ENCODE measurements at regions not wholly inside any gene's neighbourhood (a gene's known extent, or its start where the extent isn't known, plus 50 kb on each side); places are given as distances from the start of the nearest gene placed in this dataset.

DNA sequence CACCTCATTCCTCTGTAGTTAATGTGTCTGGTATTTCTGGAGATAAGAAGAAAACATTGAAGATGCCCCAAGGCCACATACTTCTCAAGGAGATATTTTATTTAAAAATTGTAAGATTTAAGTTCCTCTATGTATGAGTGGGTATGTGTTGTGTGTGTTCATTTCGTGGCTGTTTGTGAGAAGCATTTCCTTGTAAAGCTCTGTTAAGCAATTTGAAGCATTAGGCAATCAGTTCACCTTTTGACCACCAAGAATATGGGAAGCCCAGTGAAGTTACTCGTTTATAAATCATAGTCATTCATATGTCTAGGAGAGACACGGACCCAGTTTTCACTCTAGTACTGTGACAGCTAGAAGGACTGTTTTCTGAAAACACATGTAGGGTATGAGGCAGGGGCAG, 717.6 kb upstream of the MAP3K7 start:
- DNase-seq = no peak

DNA sequence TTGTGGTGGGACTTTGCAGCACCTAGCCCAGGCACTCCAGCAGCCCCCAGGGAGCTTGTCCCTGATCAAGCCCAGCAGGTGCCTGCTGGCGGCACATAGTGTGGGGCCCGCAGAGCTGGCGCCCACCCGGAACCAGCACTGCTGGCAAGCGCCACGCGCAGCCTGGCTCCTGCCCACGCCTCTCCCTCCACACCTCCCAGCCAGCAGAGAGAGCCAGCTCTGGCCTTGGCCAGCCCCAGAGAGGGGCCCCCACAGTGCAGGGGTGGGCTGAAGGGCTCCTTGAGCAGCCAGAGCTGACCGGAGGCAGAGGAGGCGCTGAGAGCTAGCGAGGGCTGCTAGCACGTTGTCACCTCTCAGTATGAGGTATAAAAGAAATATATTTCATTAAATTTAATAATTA, 716.5 kb upstream of the MAP3K7 start:
- DNase-seq = no peak

DNA sequence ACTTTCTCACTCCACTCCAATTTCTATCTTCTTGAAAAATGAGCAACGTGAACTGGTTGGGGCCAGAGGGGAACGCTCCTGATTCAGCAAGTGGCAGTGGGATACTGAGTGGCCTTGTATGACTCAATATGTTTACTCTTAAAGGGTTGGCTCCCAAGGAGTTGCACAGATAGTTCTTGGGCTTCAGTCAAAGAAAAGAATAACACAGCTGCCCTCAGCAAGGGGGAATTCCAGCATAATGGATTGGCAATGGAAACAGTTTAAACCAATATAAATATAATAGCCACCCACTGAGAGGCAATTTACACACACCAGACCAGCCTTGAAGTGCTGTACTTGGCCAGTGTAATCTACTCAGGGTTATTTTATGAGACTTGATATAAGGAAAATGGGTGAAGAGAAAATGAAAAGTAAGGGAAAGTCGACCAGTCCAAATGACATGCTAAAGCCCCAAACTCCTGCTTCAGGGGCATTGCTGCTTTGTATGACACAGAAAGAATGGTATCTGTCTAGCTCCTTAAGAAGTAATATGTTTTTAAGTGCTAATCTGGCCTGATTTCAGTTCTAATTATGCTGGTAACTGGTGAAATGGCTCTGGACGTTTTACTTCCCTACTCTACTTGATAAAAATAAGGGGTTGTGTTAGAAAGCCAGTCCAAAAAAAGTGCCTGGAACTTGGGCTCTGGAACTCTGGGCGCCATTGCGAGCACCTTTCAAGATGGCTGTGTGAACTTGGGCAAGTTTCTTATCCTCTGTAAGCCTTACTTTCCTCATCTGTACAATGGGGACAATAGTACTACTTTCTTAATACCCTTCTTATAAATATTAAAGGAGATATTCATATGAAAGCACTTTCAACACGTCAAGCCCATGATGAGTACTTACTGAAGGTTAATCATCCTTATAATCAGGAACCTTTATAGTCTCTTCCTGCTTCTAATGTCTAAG, 712.9 kb upstream of the MAP3K7 start:
- peak; percentile 19 for DNase-seq

DNA sequence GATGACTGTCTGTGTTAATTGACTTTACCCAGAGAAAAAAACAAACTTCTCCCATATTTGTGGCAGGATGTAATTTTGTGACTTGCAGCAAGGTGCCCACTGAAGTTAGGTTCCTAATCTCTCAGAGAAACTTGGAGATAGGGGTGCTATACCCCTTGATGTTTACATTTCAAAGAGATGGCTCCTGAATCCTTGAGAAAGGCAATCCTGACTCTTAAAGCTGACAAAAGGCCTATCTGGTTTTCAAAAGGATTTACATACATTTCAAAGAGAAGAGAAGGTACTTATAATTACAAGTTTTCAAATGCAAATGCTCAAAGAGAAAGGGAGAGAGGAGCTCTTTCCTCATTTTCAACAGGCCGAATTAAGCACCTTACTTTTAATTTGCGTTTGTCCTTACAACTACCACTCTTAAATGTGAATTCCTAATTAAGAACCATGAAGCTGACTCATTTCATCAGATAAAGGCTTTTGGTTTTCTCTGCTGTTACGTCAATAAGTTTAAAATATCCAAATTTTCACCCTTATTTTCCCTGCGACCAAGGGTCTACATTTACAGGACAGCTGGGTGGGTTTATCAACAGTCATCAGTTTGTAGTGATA, 711.8 kb upstream of the MAP3K7 start:
- no peak for DNase-seq

DNA sequence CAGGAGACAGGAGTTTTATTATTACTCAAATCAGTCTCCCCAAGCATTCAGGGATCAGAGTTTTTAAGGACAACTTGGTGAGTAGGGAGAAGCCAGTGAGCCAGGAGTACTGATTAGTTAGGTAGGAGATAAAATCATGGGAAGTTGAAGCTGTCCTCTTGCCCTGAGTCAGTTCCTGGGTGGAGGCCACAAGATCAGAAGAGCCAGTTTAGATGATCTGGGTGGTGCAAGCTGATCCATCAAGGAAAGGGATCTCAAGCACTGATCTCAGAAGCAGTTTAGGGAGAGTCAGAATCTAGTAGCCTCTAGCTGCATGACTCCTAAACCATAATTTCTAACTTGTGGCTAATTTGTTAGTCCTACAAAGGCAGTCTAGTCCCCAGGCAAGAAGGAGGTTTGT, 706.5 kb upstream of the MAP3K7 start:
- DNase-seq = no peak

DNA sequence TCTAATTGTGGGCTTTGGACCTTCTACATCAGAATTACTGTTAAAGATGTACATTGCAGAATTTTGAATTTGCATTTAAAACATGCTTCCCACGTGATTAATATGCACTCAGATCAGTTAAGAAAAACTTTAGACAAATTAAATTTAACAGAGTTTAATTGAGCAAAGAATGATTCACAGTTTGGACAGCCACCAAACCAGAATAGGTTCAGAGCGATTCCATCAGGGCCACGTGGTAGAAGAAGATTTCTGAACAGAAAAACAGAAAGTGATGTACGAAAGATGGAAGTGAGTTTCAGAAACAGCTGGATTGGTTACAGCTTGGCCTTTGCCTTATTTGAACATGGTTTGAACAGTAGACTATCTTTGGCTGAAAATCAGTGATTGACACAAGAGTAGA, 704.2 kb upstream of the MAP3K7 start:
- no peak for DNase-seq

DNA sequence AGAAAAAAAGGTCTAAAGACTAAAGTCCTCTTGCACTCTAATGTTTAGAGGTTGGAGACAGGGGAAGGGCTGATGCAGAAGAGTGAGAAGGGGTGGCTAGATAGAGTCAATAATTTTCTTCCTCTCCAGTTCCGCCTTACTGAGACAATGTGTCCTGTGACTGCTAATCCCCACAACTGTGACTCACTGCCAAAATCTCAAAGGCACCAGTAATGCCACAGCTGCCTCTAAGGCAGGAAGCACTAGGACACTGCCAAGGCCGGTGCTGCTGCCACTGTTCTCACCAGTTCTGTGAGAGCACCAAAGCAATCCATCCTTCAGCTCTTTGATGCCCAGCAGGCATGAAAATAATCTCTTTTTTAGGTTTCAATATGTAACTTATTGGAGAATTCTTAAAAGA, 701.9 kb upstream of the MAP3K7 start:
- no peak for DNase-seq

DNA sequence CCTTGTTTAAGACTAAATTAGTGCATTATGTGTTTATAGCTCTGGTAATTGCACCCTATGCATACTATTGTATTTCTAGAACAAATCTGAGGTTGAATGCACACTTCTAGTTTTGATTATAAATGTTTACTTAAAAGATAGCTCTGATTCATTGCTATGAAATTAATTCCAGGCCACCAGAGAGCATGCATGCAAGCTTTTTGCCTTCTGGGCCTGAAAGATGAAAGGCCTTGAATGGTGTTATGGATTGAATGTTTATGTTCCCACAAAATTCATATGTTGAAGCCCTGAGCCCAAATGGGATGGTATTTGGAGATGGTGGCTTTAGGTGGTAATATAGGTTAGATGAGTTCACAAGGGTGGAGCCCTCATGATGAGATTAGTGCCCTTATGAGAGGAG, 695.0 kb upstream of the MAP3K7 start:
- DNase-seq = no peak

DNA sequence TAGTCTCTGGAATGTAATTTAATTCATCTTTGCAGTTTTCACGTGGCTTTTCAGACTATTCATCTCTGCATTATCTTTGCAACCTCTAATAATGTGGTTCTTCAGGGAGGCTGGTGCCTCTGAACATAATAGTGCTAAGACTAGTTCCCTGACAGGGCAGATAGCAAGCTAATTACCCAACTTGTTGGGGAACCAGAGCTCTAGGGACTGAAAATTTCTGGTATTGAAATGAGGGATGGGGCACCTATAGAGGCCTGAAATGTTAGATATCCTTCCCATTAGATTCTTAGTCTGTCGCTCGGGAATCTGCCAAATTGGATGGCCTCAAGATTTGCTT, 693.6 kb upstream of the MAP3K7 start:
- no peak for DNase-seq

DNA sequence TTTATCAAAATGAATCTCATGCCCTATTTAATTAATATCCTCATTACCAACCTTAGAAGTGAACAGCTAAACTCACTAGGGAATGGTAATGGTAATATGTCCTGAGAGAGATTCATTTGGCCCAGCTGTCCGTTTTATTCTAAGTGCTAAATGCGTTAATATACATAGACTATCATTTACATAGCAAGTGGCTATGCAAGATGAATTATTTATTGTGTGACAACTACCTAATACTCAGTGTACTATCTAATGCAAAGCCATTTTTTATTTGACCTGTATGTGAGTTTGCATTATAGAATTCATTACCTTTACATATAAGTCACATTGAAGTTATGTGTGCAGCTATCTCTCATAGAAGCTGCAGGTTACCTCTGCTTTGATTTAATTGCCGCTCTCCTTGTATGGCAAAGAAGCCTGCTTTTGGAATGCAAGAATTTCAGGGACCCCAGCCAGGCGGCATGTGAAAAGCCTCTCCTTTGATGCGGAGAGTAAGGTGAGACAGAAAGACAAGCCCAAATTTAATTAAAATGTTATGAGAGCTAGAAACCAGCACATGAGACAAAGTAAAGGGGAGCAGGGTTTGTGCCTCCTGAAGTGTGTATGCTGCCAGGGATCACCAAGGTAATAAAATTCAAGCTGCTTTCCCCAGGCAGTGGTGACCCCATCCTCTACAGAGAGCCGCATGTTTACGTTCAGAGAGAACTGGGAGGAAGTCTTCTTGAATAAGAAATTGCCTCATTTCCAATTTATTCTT, 693.0 kb upstream of the MAP3K7 start:
- DNase-seq = no peak

DNA sequence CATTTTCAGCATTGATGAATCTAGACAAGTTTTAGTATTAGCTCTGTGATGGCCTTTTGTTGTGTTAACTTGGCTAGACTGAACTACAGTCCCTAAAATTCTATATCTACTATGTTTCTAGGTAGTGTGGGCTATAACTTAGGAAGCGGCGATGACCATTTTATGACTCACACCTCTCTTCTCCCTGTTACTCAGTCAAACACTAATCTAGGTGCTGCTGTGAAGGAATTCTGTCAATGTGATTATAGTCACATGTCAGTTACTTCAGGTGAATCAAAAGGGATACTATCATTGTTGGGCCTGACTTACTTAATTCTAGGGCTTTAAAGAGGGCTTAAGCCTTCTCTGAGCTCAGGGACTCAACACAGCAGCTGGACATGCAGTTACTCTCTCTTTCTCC, 691.5 kb upstream of the MAP3K7 start:
- DNase-seq = no peak

DNA sequence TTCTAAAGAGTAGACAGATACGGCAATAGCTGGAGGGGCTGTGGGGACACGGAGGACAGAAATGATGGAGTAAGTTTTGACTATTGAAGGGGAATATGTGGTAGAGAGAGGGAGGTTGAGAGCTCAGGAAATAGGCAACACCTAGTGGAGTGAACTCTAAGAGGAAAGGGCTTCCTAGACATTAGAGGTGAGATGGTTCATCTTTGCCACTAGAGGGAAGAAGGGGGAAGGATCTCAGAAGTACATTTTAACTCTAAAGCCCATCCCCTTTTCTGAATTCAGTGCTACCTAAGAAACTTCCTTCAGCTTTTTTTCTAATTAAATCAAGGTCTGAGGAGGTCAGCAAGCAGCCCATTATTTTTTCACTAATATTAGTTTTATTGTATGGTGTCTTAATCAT, 689.4 kb upstream of the MAP3K7 start:
- no peak for DNase-seq

DNA sequence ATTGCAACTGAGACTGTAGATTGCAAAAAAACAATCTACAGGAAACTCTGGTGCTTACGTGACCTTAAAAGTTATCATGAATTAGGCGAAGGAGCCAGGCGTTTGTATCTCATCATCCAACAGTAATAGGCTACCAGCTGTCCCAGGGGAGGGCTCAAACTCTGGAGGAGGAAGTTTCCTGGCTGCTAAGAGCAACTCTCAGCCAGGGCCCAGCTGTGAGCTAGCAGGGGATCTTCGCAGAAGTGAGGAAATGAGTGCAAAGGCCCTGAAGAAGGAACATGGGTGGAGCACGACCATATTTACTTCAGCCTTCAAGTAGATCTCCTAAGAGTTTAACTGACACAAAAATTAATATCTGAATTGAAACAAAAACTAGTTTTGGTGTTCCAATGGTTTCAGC, 686.9 kb upstream of the MAP3K7 start:
- DNase-seq = no peak

DNA sequence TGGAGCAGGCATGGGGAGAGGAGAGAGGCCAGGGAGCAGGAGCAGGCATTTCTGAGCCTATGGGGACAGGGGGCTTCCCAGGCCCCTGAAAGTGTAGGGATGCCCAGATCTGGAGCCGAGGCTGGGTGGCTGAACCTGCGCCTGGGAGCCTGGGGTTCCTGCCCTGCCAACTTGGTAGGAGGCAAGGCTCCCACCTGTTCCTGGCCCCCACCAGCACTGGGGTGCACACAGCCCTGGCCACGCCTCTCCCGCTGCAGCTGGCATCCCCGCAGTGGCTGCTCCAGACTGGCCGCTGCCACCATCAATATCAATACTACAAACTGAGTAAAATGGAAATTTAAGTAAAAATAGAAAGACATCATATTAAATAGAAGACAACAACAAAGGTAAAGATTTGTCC, 684.9 kb upstream of the MAP3K7 start:
- DNase-seq = no peak

DNA sequence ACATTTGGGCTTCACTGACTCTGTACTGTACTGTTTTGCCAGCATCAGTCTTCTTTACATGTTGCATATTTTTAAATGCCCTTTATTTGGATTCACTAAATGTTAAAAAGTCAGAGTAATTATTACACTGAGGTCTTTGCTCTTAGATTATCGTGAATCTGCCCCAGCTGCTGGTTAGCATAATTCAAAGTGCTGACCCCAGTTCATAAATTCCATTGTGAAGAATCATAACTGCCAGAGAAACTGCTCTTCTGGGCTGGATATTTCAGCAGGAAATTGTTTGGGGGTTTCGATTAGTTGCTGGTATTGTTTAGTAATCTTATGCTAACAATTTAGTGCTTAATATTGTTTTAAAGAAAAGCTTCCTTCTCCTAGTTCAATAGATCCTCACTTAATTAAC, 682.1 kb upstream of the MAP3K7 start:
- DNase-seq = no peak

DNA sequence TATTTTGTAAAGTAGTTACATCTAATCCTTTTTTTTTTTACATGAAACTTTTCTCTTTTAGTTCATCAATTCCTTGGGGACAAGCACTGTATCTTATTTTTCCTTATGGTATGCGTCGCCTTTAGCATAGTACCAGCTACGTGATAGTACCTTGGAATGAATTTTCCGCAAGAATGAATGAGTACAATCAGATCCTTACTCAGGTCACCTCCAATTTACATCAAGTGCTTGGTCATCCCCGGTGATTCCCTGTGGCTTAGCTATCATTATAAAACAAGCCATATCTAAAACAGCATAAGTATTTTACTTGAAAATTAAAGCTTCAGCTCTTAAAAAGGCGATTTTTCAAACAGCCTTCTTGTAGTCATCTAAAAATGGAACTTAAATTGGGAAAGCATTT, 680.4 kb upstream of the MAP3K7 start:
- DNase-seq = no peak

DNA sequence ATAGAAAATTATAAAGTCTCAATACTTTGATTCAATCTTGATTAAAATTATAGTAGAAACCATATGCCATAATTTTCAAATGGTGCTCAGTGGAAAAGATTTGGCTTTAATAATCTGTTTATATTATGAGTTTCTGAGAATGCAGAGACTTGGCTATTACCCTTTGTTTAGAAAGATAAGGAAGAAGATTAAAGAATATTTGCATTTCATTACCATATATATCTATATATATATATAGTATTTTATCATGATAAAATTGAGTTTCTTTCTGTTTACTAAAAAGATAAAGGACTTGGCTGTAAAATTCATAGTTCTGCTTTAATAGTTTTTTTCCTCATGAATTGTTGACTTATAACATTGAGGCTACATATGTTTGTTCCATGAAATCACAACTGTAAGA, 679.3 kb upstream of the MAP3K7 start:
- no peak for DNase-seq

DNA sequence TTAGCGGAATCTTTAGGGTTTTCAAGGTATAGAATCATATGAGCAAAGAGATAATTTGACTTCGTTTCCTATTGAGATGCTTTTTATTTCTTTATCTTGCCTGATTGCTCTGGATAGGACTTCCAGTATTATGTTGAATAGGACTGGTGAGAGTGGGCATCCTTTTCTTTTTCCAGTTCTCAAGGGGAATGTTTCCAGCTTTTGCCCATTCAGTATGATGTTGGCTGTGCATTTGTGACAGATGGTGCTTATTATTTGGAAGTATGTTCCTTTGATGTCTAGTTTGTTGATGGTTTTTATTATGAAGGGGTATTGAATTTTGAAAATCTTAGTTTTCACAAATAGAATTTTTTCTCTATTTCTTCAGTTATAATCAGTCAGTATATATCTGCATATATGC, 656.6 kb upstream of the MAP3K7 start:
- no peak for DNase-seq

DNA sequence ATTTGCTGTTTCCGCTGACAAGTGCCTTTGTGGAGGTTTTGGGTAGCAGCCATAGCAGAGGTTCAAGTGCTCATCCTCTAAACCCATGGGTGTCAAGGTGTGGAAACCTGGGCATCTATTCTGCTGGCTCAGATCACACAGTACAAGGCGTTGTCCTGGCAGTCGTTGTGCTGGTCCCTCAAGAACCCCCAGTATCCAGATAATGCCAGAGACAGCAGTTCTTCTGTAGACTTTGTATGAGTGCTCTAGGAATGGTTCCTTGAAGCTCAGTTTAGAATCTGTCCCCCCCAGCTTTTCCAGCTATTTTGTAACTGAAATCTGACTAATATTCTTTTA, 655.7 kb upstream of the MAP3K7 start:
- DNase-seq = no peak

DNA sequence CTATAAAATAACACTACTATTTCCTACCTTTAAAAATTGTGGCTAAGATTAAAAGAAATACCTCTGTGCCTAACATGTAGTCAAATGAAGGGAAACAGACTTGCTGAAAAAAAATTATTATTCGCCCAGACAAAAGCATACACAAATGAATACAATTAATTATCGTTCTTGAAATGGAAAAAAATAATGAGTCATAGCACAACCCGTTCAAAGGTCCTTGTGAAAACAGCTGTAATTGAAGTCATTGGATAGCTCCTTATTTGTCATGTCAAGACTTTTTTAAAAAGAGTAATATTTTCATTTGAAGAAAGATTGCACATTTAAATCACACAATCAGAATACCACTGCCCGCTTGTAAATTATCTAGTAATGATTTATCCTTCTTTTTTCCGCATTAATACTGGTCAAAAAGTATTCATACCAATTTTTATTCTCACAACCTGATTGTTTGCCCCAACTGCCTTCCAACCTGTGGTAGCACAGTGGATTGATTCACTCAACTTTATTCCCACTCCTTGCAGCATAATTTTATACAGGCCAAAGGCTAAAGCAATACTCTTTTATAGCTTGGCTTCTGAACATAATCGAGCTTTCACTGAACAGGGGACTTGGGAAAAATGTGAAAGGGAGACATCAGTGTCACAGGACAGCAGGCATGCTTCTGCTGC, 655.2 kb upstream of the MAP3K7 start:
- DNase-seq = no peak

DNA sequence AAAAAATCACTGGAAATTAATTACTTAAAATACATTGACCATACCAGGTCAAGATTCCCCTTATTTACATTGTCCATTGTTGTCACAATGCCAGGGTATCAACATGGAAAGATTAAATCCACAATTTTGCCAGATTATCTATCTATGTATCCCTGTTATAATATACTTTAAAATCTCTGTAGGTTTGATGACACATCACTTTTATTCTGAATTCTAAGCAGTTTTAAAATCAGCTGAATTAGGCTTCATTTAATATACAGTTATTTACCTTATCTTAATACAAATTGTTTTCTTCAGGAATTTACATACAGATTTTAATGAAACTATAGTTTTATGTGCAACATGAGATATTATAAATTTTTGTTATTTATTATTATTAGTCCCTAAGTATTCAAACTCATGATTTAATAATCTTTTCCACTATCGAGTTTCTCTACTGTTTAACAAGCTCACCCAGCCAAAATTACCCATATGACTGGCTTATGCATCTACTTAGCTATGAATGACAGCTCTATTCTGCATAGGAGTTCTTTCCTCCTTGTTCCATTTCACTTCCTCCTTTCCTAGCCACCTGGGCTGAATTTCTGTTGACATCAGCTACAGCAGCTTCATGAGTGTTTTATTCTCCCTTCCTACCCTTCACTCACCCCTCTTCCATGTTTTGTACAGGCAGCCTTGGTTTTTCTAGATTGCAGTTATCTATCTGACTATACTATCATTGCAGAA, 654.2 kb upstream of the MAP3K7 start:
- no peak for DNase-seq

DNA sequence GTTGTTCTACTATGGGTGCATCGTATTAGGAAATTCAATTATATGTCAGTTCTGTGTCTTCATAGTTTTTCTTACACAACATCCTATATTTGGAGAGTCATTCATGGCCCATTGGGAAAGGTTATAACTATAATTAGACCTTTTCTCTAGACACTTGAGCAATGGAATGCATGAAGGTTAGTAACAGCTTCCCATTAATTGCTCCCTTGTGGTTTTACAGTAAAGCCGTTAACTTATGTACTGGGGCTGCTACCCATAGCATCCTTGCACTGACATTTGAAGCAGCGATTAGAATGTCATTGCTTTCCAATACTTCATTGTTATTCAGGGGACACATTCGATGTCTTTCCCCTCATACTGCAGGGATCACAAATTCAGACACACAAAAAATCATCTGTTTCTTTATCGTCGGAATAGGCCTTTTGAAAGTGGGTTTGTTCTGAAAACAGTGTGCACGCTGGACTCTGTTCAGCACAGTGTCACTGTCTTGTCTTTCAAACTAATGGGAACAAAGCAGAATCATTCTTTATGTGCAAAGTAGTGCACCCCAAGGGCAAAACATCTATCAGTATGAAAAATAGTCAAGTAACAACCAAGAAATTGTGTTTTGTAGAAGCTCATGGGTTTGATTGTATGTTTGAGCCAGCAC, 634.3 kb upstream of the MAP3K7 start:
- DNase-seq = no peak
